ENCODE measurements at regions not wholly inside any gene's neighbourhood (a gene's known extent, or its start where the extent isn't known, plus 50 kb on each side); places are given as distances from the start of the nearest gene placed in this dataset.
A peak's percentile ranks its signal among the peaks of the same experiment; 100 is the strongest.
"Not testable (repeated sequence)": the region's sequence is repeated elsewhere in the genome, so short reads cannot be mapped to it uniquely, and the experiment has no call there.

GRCh38 chr2:17184512-17184911, 333.7 kb downstream of the RAD51AP2 start:
- DNase-seq, result no peak

DNA sequence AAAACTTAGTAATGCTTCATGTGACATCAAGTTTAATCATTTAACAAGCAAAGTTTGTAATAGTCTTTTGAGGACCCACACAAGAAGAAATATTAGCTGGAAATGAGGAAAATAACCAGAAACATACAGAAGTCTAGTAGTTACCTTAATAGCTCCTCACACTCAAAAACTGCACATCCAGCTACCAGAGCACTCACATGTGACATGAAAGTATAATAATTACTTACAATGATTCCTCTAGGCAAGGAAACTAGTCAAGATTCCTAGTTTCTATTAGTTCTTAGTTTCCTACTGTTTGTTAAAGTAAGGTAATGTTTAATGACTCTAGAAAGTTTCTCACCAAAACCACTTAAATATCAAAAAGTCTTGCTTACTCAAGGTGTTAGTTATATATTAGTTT, 335.8 kb downstream of the RAD51AP2 start:
- DNase-seq, result no peak

DNA sequence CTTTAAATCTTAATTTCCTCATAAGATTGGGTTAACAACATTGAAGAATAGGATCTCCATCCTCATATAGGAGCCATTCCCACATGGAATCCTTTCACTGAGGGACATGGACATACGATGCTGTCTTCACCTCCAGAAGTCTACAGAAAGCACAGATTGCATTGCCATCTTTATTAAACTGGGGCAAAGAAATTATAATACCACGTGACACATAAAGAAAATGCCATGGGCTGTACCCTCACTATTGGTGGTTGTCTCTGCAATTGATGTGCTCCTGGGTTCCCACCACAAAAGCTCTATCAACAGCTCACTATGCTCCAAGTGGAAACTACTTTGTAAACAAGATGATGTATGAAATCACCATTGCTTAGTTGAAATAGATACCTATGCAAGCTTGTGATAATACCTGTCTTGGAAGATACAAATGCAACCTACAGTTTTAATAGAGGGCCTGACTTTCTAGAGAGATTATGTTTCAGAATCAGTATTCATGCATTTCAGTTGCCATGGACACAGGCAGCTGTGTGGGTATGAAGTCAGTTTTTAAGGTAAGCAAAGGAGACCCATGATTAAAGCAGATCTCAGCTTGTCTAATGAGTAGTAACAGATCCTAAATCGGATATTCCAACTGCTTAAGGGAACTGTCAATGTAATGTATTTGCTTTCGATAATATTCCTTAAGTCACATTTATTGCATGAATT, 337.0 kb downstream of the RAD51AP2 start:
- DNase-seq, result no peak

- no peak for DNase-seq
Measured at GRCh38 chr2:17179145-17179808, 339.0 kb downstream of the RAD51AP2 start.

- no peak for DNase-seq
Measured at GRCh38 chr2:17177088-17177487, 341.2 kb downstream of the RAD51AP2 start.

DNA sequence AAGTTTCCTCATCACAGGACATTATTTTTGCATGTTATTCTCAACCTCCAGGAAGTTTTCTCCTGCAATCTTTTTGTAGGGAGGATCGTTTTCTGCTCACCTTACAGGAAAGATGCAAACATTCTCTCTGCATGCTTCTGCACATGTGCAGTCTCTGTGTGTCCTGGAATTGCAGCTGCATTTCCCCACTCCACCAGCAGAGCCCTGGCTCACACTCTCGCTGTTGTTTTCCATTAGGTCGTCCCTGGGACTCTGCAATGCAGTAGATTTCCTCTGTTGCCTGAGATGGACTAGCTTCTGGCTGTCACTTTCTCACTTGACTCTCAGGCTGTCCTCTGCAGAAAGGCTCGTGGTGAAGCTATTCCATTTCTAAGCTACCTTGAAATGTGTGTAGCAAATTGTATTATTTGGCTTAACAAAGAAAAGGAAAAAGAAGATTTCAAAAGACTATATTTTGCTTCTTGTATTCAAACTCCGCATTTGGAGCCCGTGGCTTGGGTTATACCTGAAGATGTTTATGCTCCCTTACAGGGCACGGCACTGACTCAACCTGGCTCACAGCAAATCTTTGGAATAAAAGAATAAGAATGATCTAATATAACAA, 346.7 kb downstream of the RAD51AP2 start:
- peak; percentile 14 to 26 for DNase-seq

GRCh38 chr2:17166506-17166905, 351.7 kb downstream of the RAD51AP2 start:
- DNase-seq, result no peak

- DNase-seq, result no peak
Measured at GRCh38 chr2:17164550-17164949, 353.7 kb downstream of the RAD51AP2 start.

DNA sequence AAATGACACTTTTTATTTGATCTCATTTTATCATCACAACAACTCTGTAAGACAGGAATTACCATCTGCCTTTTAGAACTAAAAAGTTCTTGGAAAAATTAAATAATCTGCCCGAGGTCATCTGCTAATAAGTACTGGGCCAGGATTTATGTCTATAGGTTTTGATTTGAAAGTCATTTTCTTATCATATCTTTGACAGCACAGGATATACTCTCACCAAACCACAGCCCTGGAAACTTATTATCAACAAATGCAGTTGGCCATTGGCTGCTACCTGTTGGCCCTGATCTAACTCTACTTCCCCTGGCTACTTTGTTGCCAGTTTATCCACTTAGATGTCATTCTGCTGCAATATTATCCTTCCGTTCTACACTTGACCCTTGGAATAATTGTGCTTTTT, 354.6 kb downstream of the RAD51AP2 start:
- no peak for DNase-seq

- DNase-seq, result no peak
Measured at GRCh38 chr2:17162713-17163112, 355.5 kb downstream of the RAD51AP2 start.

GRCh38 chr2:17160594-17160993, 357.6 kb downstream of the RAD51AP2 start:
- no peak for DNase-seq

DNA sequence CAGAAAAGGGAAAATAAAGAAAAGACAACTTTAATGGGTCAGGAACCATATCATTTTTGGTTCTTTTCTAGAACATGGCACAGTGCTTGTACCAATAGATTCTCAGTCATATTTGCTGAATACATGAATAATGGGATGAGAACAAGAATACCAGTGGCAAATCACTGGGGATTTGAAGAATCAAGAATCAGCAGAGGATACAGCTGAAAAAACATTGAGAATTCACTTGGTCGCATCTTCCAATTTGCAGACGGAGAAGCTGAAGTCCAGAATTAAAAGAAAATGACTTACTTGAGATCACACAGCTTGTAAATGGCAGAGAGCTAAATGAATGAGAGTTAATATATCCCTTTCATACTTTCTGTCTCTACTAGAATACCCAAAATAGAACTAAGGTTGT, 362.2 kb downstream of the RAD51AP2 start:
- no peak for DNase-seq

DNA sequence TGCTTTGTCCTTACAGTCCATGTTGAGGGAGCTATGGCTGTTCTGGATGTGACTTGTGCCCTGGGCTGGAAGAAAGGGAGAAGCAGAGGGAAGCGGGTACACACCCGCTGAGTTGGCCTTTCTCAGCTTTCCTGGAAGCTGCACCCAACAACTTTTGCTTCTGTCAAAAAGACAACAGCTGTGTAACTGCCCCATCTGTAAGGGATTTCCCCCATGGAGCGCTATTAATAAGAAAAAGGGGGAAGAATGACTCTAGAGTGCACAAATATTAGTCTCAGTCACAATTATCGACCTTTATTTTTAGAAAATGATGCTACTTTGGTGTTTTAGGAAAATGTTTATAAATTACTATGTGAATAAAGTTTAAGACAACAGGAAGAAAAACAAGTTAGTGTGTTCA, 368.3 kb downstream of the RAD51AP2 start:
- DNase-seq, result no peak

DNA sequence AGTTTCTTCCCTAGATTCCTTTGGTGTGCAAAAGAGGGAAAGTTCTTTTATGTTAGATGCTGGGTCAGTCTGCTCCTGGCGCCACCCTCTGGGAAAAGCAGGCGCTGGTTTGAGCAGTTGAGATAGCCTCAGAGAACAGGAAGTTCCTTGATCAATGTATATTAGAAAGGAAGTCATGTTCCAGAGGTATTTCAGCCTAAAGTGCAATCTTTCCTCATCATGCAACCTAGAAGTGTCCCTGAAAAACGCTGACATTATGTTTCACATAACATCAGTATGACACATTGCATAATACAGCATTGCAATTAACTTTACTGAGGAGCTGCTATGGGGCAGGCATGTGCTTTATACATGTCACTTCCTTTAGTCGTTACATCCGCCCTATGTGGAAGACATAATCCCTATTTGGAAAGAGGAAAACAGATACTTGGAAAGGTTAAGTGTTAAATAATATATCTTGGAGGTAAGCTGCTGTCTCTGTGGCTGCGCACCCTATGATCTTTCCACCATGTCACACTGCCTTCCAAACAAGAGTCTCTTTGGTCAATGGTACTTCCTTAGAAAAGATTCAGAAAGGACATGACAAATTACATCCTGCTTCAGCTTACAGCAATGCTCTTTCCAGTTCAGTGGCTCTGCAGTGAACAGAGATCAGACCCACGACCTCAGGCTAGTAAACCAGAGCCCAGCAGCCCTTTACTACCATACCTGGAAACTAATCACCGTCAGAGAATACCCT, 369.7 kb downstream of the RAD51AP2 start:
- DNase-seq, result no peak

DNA sequence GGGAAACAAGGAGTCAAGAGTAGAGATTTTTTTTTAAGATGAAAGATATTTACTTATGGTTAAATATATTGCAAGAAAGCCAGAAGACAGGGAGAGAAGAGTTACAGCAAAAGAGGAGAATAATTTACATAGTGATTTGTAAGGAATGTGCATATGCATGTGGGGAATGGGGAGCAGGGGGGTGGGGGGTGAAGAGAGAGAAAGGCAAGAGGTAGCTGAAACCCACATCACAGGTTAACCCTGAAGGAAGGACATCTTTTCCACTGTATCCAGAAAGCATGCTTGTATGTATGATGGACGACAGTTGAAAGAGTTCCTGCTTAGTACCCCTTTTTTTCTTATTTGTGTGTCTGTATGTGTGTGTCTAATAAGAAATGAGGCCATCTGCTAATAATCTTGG, 371.9 kb downstream of the RAD51AP2 start:
- DNase-seq, result no peak

DNA sequence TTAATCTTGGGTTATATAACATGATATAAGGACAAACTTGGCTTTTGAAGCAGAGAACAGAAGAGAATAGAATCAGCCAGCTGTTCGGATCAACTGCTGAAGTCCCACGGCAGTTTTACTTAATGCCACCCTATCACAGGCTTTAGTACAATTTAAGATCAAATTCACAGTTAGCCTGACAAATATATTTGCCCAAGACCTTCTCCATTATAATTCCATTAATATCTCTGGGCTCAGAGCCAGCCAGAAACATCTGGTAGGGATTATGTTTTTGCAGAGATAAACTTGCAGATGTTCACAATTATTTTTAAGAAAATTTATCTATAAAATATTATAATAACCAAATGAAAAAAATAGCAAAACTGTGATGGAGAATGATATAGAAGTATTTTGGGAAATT, 381.4 kb downstream of the RAD51AP2 start:
- DNase-seq, result no peak

- no peak for DNase-seq
Measured at GRCh38 chr2:17136231-17136630, 382.0 kb downstream of the RAD51AP2 start.

- no peak for DNase-seq
Measured at GRCh38 chr2:17135619-17136018, 382.6 kb downstream of the RAD51AP2 start.

GRCh38 chr2:17133052-17133671, 385.1 kb downstream of the RAD51AP2 start:
- DNase-seq, result no peak

DNA sequence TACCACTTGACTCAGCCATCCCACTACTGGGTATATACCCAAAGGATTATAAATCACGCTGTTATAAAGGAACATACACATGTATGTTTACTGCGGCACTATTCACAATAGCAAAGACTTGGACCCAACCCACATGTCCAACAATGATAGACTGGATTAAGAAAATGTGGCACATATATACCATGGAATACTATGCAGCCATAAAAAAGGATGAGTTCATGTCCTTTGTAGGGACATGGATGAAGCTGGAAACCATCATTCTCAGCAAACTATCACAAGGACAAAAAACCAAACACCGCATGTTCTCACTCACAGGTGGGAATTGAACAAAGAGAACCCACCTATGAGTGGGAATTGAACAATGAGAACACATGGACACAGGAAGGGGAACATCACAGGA, 387.6 kb downstream of the RAD51AP2 start:
- not testable (repeated sequence) for DNase-seq

DNA sequence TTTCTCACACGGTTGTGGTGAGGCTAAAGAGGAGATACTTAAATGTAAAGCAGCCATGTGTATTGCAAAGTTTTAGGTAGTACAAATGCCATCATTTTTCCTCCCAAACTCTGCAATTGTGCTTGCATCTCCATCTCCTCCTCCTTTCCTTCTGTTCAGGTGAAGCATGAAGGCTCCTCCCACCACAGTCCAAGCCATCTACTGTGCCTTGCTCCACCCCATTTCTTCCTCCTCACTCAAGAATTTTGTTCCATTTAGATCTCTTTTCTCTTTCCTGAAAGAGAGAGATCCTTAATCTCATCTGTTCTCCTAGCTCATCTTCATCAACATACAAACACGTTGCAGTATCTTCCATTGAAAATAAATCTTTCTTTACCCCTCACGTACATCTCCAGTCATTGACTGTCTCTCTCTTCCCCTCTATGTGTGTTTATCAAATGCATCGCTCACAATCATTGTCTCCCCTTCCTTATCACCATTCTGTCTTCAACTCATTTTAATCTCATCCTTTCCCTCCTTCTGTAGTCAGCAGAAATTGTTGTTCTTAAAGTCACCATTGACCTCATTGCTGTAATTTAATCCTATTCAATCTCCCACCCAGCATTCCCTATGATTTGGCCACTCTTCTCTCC, 392.1 kb downstream of the RAD51AP2 start:
- no peak for DNase-seq

DNA sequence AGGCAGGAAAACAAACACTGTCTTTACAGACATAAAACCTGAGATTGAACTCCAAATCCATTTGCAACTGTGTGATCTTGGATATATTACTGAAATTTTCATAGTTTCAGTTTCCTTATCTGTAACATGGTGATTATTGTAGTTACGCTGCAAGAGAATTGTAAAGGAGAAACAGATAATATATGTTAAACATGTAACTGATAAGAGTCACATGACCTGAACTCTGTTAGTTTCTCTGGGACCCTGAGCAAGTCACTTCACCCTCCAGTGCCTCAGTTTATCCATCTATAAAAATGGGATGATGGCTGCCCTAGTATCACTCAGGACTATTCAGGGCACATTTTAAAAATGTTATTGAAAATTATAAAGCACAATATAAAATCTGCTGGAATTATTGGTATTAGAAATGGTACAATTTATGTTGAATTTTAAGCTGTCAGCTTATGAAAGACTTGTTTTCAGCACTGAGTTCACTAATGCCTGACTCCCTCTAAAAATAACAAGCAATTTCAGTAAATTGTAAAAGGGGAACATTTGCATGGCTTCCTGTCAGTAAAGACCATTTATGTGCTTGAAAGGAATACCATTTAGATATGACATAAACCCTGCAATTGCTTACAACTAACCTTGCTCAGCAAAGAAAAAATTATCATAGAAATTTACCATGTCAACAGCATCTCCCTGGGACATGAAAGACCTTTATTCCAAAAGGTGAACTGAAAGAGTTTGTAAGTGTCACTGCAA, 393.5 kb downstream of the RAD51AP2 start:
- DNase-seq, result no peak
